ENCODE measurements at regions not wholly inside any gene's neighbourhood (a gene's known extent, or its start where the extent isn't known, plus 50 kb on each side); places are given as distances from the start of the nearest gene placed in this dataset.

DNA sequence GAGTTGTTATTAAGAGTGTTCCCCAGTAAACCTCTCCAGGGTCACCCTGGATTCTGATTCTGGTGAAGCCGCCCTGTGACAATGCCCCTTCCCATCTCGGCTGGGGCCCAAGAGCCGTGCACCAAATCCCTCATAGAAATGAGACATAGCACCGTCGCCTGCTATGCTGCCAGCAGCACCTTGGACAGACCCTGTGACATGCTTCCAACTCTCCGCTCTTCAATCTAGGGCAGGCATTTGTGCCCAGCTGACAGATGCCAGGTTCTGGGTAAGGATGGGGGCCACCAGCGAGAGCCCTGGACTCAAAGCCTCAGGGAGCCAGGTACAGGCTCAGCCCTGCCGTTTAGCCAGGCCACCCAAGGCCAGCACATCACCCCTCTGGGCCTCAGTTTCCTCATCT is 55.8 kb upstream of the TCF20 start:
- no peaks in the 10 kb centered on the region for H3K36me3 ChIP-seq (ENCODE audit: control insufficient read depth, insufficient read depth, low read length)
- no peak overlapping the region for H3K4me3 ChIP-seq (replicated peaks in 1 of 4; ENCODE audit: control extremely low read depth in 1 of 4, insufficient read depth in 1 of 4, low read depth in 3 of 4, low read length in 4 of 4)
- H3K79me2 ChIP-seq (ENCODE audit: control insufficient read depth, insufficient read depth, low read length), result no peaks in the 10 kb centered on the region
- no peak for DNase-seq (ENCODE audit: low read depth in 2 of 2)
- H3K9me3 ChIP-seq (ENCODE audit: control insufficient read depth, insufficient read depth, low read depth, low read length), result no peaks in the 10 kb centered on the region
- H3K27ac ChIP-seq (ENCODE audit: insufficient read depth, low read length), result no peak overlapping the region
- no peak overlapping the region for H3K4me2 ChIP-seq (ENCODE audit: extremely low read depth, insufficient read depth, low read length)
- H4K20me1 ChIP-seq (ENCODE audit: control insufficient read depth, extremely low read depth, insufficient read depth, low read length), result no peaks in the 10 kb centered on the region
- H2AFZ ChIP-seq (ENCODE audit: low read length), result no peak overlapping the region
- no peak overlapping the region for H3K9ac ChIP-seq (ENCODE audit: insufficient read depth, low read length)
- no peaks in the 10 kb centered on the region for H3K27me3 ChIP-seq (ENCODE audit: control insufficient read depth, insufficient read depth, low read length)
- H3K4me1 ChIP-seq (ENCODE audit: control insufficient read depth, extremely low read depth, insufficient read depth, low read length), result no peaks in the 10 kb centered on the region
- TF ChIP-seq EZH2 (IDR thresholded peaks at IDR 0.05; ENCODE audit: low read length, missing control alignments), result no peak

GRCh38 chr22:42324990-42325710 is 54.7 kb upstream of the TCF20 start:
- Histone ChIP-seq H4K20me1 (ENCODE audit: control insufficient read depth, extremely low read depth, insufficient read depth, low read length) (no peaks in the 10 kb centered on the region), H3K9ac (ENCODE audit: insufficient read depth, low read length) (no peak overlapping the region), H3K27ac (ENCODE audit: insufficient read depth, low read length) (no peak overlapping the region), H3K4me2 (ENCODE audit: extremely low read depth, insufficient read depth, low read length) (no peak overlapping the region), H3K9me3 (ENCODE audit: control insufficient read depth, insufficient read depth, low read depth, low read length) (no peaks in the 10 kb centered on the region), H3K36me3 (ENCODE audit: control insufficient read depth, insufficient read depth, low read length) (no peaks in the 10 kb centered on the region), H3K27me3 (ENCODE audit: control insufficient read depth, insufficient read depth, low read length) (no peaks in the 10 kb centered on the region), H3K79me2 (ENCODE audit: control insufficient read depth, insufficient read depth, low read length) (no peaks in the 10 kb centered on the region), H3K4me3 (replicated peaks in 1 of 4; ENCODE audit: control extremely low read depth in 1 of 4, insufficient read depth in 1 of 4, low read depth in 3 of 4, low read length in 4 of 4) (no peak overlapping the region), H3K4me1 (ENCODE audit: control insufficient read depth, extremely low read depth, insufficient read depth, low read length) (no peaks in the 10 kb centered on the region), H2AFZ (ENCODE audit: low read length) (no peak overlapping the region)
- DNase-seq (ENCODE audit: low read depth in 2 of 2), result no peak
- TF ChIP-seq EZH2 (IDR thresholded peaks at IDR 0.05; ENCODE audit: low read length, missing control alignments), result no peak
- TF ChIP-seq CTCF (conservative IDR thresholded peaks at IDR 0.05 in 1 of 2, IDR thresholded peaks at IDR 0.05 in 1 of 2; ENCODE audit: low read depth in 1 of 2, low read length in 2 of 2), result no peak

DNA sequence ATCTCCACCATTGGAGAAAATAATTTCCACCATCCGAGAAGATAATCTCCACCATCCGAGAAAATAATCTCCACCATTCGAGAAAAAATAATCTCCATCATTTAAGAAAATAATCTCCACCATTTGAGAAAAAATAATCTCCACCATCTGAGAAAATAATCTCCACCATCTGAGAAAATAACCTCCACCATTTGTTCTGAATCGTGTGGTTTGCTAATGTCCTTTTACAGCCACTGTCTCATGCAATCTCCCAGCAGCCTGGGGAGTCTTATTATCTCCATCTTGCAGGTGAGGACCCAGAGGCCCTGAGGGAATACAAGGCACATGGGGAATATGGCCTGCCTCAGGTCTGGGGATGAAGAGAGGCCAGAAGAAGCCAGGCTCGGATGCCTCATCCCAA is 54.1 kb upstream of the TCF20 start:
- H4K20me1 ChIP-seq (ENCODE audit: control insufficient read depth, extremely low read depth, insufficient read depth, low read length), result no peaks in the 10 kb centered on the region
- H3K4me2 ChIP-seq (ENCODE audit: extremely low read depth, insufficient read depth, low read length), result no peak overlapping the region
- no peak for DNase-seq (ENCODE audit: low read depth in 2 of 2)
- no peaks in the 10 kb centered on the region for H3K4me1 ChIP-seq (ENCODE audit: control insufficient read depth, extremely low read depth, insufficient read depth, low read length)
- H3K9me3 ChIP-seq (ENCODE audit: control insufficient read depth, insufficient read depth, low read depth, low read length), result no peaks in the 10 kb centered on the region
- no peak overlapping the region for H3K27ac ChIP-seq (ENCODE audit: insufficient read depth, low read length)
- H3K79me2 ChIP-seq (ENCODE audit: control insufficient read depth, insufficient read depth, low read length), result no peaks in the 10 kb centered on the region
- TF ChIP-seq EZH2 (IDR thresholded peaks at IDR 0.05; ENCODE audit: low read length, missing control alignments), result no peak
- no peak for TF ChIP-seq CTCF (conservative IDR thresholded peaks at IDR 0.05 in 1 of 2, IDR thresholded peaks at IDR 0.05 in 1 of 2; ENCODE audit: low read depth in 1 of 2, low read length in 2 of 2)
- no peak overlapping the region for H2AFZ ChIP-seq (ENCODE audit: low read length)
- H3K4me3 ChIP-seq (replicated peaks in 1 of 4; ENCODE audit: control extremely low read depth in 1 of 4, insufficient read depth in 1 of 4, low read depth in 3 of 4, low read length in 4 of 4), result no peak overlapping the region
- no peaks in the 10 kb centered on the region for H3K36me3 ChIP-seq (ENCODE audit: control insufficient read depth, insufficient read depth, low read length)
- H3K9ac ChIP-seq (ENCODE audit: insufficient read depth, low read length), result no peak overlapping the region
- no peaks in the 10 kb centered on the region for H3K27me3 ChIP-seq (ENCODE audit: control insufficient read depth, insufficient read depth, low read length)
